HL-60 (cell line): ENCODE measurements at regions not wholly inside any gene's neighbourhood (a gene's known extent, or its start where the extent isn't known, plus 50 kb on each side); places are given as distances from the start of the nearest gene placed in this dataset.

Experiments
- DNase-seq, 2 experiments: peaks; one replicate each; pipeline ENCODE4 v3.0.0-alpha.2; 2010 to 2020; ENCODE audit warnings: low read depth in 1 of 2, low spot score in 1 of 2
- H3K27ac ChIP-seq: fragments of 250-450 bp; sonication (Bioruptor Pico); replicated peaks from 2 replicates; pipeline ENCODE4 v1.5.1; 2020; ENCODE audit warnings: mild to moderate bottlenecking, moderate library complexity
- H3K27me3 ChIP-seq: fragments of 250-450 bp; sonication (Bioruptor Pico); 2 replicates; pipeline ENCODE4 v1.5.1; 2021; ENCODE audit warnings: mild to moderate bottlenecking, moderate library complexity; ENCODE audit not compliant: insufficient read depth, poor library complexity, severe bottlenecking
- H3K4me3 ChIP-seq: replicated peaks from 2 replicates; pipeline ENCODE4 v1.5.1; 2011; ENCODE audit warnings: mild to moderate bottlenecking, control low read depth, low read length; ENCODE audit not compliant: insufficient read depth
- GABPA ChIP-seq: IDR thresholded peaks from 2 replicates; pipeline ENCODE4 v1.6.1; 2012; ENCODE audit warnings: low read depth
- POLR2AphosphoS5 ChIP-seq: IDR thresholded peaks from 2 replicates; pipeline ENCODE4 v1.6.1; 2012; ENCODE audit warnings: low read depth
- SPI1 ChIP-seq: IDR thresholded peaks from 2 replicates; pipeline ENCODE4 v1.6.1; 2012; ENCODE audit warnings: low read depth, mild to moderate bottlenecking, borderline replicate concordance
- TF ChIP-seq, protein P1 (sequence below): IDR thresholded peaks from one replicate; pipeline ENCODE4 v1.5.1; 2011; ENCODE audit warnings: low read length, control low read depth, inconsistent platforms; ENCODE audit not compliant: insufficient read depth
- TF ChIP-seq, protein P2 (sequence below): IDR thresholded peaks from 2 replicates; pipeline ENCODE4 v1.6.1; 2012; ENCODE audit warnings: low read depth; ENCODE audit not compliant: insufficient replicate concordance

DNA sequence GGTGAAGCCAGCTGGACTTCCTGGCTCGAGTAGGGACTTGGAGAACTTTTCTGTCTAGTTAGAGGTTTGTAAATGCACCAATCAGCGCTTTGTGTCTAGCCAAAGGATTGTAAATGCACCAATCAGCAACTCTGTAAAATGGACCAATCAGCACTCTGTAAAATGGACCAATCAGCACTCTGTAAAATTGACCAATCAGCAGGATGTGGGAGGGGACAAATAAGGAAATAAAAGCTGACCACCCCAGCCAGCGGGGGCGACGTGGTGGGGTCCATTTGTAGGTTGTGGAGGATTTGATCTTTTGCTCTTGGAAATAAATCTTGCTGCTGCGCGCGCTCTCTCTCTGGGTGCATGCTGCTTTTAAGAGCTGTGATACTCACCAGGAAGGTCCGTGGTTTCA lies 202.9 kb downstream of the MIAT start:
- Histone ChIP-seq H3K4me3 (no peak overlapping the region), H3K27me3 (no peaks in the 10 kb centered on the region), H3K27ac (no peak overlapping the region)
- TF ChIP-seq SPI1 (no peak), GABPA (no peak), POLR2AphosphoS5 (no peak)
- TF ChIP-seq, protein P1, sequence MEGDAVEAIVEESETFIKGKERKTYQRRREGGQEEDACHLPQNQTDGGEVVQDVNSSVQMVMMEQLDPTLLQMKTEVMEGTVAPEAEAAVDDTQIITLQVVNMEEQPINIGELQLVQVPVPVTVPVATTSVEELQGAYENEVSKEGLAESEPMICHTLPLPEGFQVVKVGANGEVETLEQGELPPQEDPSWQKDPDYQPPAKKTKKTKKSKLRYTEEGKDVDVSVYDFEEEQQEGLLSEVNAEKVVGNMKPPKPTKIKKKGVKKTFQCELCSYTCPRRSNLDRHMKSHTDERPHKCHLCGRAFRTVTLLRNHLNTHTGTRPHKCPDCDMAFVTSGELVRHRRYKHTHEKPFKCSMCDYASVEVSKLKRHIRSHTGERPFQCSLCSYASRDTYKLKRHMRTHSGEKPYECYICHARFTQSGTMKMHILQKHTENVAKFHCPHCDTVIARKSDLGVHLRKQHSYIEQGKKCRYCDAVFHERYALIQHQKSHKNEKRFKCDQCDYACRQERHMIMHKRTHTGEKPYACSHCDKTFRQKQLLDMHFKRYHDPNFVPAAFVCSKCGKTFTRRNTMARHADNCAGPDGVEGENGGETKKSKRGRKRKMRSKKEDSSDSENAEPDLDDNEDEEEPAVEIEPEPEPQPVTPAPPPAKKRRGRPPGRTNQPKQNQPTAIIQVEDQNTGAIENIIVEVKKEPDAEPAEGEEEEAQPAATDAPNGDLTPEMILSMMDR = no peak
- TF ChIP-seq, protein P2, sequence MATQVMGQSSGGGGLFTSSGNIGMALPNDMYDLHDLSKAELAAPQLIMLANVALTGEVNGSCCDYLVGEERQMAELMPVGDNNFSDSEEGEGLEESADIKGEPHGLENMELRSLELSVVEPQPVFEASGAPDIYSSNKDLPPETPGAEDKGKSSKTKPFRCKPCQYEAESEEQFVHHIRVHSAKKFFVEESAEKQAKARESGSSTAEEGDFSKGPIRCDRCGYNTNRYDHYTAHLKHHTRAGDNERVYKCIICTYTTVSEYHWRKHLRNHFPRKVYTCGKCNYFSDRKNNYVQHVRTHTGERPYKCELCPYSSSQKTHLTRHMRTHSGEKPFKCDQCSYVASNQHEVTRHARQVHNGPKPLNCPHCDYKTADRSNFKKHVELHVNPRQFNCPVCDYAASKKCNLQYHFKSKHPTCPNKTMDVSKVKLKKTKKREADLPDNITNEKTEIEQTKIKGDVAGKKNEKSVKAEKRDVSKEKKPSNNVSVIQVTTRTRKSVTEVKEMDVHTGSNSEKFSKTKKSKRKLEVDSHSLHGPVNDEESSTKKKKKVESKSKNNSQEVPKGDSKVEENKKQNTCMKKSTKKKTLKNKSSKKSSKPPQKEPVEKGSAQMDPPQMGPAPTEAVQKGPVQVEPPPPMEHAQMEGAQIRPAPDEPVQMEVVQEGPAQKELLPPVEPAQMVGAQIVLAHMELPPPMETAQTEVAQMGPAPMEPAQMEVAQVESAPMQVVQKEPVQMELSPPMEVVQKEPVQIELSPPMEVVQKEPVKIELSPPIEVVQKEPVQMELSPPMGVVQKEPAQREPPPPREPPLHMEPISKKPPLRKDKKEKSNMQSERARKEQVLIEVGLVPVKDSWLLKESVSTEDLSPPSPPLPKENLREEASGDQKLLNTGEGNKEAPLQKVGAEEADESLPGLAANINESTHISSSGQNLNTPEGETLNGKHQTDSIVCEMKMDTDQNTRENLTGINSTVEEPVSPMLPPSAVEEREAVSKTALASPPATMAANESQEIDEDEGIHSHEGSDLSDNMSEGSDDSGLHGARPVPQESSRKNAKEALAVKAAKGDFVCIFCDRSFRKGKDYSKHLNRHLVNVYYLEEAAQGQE = no peak
- DNase-seq = no peak

DNA sequence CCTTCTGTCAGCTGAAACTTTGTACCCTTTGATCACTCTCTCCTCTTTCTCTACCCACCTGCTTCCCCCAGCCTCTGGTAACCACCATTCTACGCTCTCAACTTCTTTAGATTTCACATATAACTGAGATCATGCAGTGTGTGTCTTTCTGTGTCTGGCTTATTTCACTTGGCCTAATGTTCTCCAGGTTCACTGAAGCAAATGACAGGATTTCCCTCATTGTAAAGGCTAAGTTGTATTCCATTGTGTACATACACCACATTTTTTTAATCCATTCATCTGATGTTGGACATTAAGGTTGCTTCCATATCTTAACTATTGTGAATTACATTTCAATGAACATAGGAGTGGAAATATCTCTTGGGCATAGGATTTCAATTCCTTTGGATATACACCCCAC lies 207.6 kb downstream of the MIAT start:
- DNase-seq = no peak
- H3K27me3 ChIP-seq = no peaks in the 10 kb centered on the region
- H3K4me3 ChIP-seq = no peak overlapping the region
- no peak overlapping the region for H3K27ac ChIP-seq
- TF ChIP-seq POLR2AphosphoS5 (no peak), GABPA (no peak), SPI1 (no peak)
- TF ChIP-seq, protein P2 = no peak
- TF ChIP-seq, protein P1 = no peak

DNA sequence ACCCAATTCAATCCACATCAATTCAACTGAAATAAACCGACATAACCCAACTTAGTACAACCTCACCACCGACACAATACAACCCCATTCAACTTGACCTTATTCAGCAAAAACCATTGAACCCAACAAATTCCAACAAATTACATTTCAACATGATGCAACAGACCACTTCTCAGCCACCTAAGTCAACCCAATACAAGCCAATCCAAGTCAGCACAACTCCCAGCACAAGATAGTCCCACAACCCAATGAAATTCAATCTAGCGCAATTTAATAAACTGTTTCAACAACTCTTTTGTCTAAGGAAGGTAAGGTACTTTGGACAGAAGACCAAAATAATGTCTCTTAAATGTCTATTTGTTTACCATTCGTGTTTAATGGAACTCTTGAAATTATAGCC lies 226.0 kb downstream of the MIAT start:
- no peak overlapping the region for H3K27ac ChIP-seq
- H3K27me3 ChIP-seq = no peaks in the 10 kb centered on the region
- TF ChIP-seq GABPA (no peak), POLR2AphosphoS5 (no peak), SPI1 (no peak)
- TF ChIP-seq, protein P2 = no peak
- TF ChIP-seq, protein P1 = no peak
- DNase-seq = no peak
- no peak overlapping the region for H3K4me3 ChIP-seq
